Mesenchymal stem cell (in vitro differentiated cells and primary cell): ENCODE measurements at regions not wholly inside any gene's neighbourhood (a gene's known extent, or its start where the extent isn't known, plus 50 kb on each side); places are given as distances from the start of the nearest gene placed in this dataset.

Experiments
- DNase-seq: peaks from one replicate; pipeline ENCODE4 v3.0.0-alpha.2; 2013
- H2AFZ ChIP-seq: one replicate; pipeline ENCODE4 v1.6.1; 2013; ENCODE audit warnings: low read depth, mild to moderate bottlenecking, control low read depth, inconsistent platforms, low read length, moderate library complexity
- H2AK5ac ChIP-seq: 2 replicates; pipeline ENCODE4 v1.6.1; 2013; ENCODE audit warnings: low read length, moderate library complexity, mild to moderate bottlenecking, inconsistent platforms; ENCODE audit not compliant: severe bottlenecking
- H2BK120ac ChIP-seq: one replicate; pipeline ENCODE4 v1.6.1; 2013; ENCODE audit warnings: low read depth, mild to moderate bottlenecking, inconsistent platforms, low read length, moderate library complexity
- H2BK12ac ChIP-seq, 2 experiments: one replicate each; pipeline ENCODE4 v1.6.1; 2013; ENCODE audit warnings: inconsistent platforms in 2 of 2, low read length in 2 of 2, mild to moderate bottlenecking in 2 of 2, moderate library complexity in 2 of 2, control low read depth in 1 of 2
- H2BK15ac ChIP-seq: one replicate; pipeline ENCODE4 v1.6.1; 2013; ENCODE audit warnings: mild to moderate bottlenecking, low read depth, inconsistent platforms; ENCODE audit not compliant: poor library complexity, severe bottlenecking
- H2BK5ac ChIP-seq: 2 replicates; pipeline ENCODE4 v1.6.1; 2013; ENCODE audit warnings: low read depth, mild to moderate bottlenecking, low read length, control low read depth, inconsistent platforms; ENCODE audit not compliant: poor library complexity, severe bottlenecking
- H3K14ac ChIP-seq, 2 experiments: one replicate each; pipeline ENCODE4 v1.6.1; 2013; ENCODE audit warnings: inconsistent platforms in 2 of 2, low read length in 2 of 2, control low read depth in 1 of 2, mild to moderate bottlenecking in 1 of 2, moderate library complexity in 1 of 2
- H3K18ac ChIP-seq, 2 experiments: one replicate each; pipeline ENCODE4 v1.6.1; 2013; ENCODE audit warnings: inconsistent platforms in 2 of 2, low read length in 2 of 2, control low read depth in 1 of 2, low read depth in 1 of 2, mild to moderate bottlenecking in 1 of 2
- H3K23ac ChIP-seq, 2 experiments: one replicate each; pipeline ENCODE4 v1.6.1; 2013; ENCODE audit warnings: inconsistent platforms in 2 of 2, low read length in 2 of 2, mild to moderate bottlenecking in 2 of 2, moderate library complexity in 2 of 2, control low read depth in 1 of 2
- H3K27ac ChIP-seq: 2 replicates; pipeline ENCODE4 v1.5.1; 2013; ENCODE audit warnings: mild to moderate bottlenecking, moderate library complexity, low read length, control low read depth, inconsistent platforms; ENCODE audit not compliant: poor library complexity, severe bottlenecking
- H3K27me3 ChIP-seq, 2 experiments: 2 replicates each; pipeline versions ENCODE4 v1.6.1 to v1.7.0; 2013; ENCODE audit warnings: low read length in 2 of 2, mild to moderate bottlenecking in 2 of 2, moderate library complexity in 2 of 2, control low read depth in 1 of 2, inconsistent platforms in 1 of 2; ENCODE audit not compliant: control insufficient read depth in 1 of 2, insufficient read depth in 1 of 2
- H3K36me3 ChIP-seq, 2 experiments: 2 replicates each; pipeline versions ENCODE4 v1.6.1 to v1.7.0; 2013; ENCODE audit warnings: low read length in 2 of 2, control low read depth in 1 of 2, inconsistent platforms in 1 of 2, low read depth in 1 of 2, mild to moderate bottlenecking in 1 of 2; ENCODE audit not compliant: insufficient read depth in 2 of 2, control insufficient read depth in 1 of 2
- H3K4ac ChIP-seq, 2 experiments: one replicate each; pipeline ENCODE4 v1.6.1; 2013; ENCODE audit warnings: inconsistent platforms in 2 of 2, low read length in 2 of 2, mild to moderate bottlenecking in 2 of 2, moderate library complexity in 2 of 2, control low read depth in 1 of 2, low read depth in 1 of 2
- H3K4me1 ChIP-seq: 2 replicates; pipeline ENCODE4 v1.6.1; 2013; ENCODE audit warnings: low read depth, low read length, control low read depth; ENCODE audit not compliant: control insufficient read depth, insufficient read depth
- H3K4me2 ChIP-seq: 2 replicates; pipeline ENCODE4 v1.6.1; 2013; ENCODE audit warnings: low read length, mild to moderate bottlenecking, inconsistent platforms; ENCODE audit not compliant: poor library complexity, severe bottlenecking
- H3K4me3 ChIP-seq, 2 experiments: 2 replicates each; pipeline versions ENCODE4 v1.5.1 to v1.7.0; 2013; ENCODE audit warnings: low read length in 2 of 2, mild to moderate bottlenecking in 2 of 2, control low read depth in 1 of 2, low read depth in 1 of 2; ENCODE audit not compliant: insufficient read depth in 1 of 2
- H3K79me1 ChIP-seq: replicated peaks from 2 replicates; pipeline ENCODE4 v1.6.1; 2013; ENCODE audit warnings: mild to moderate bottlenecking, control low read depth, low read length, inconsistent platforms; ENCODE audit not compliant: poor library complexity, severe bottlenecking
- H3K9ac ChIP-seq: 2 replicates; pipeline ENCODE4 v1.7.0; 2013; ENCODE audit warnings: mild to moderate bottlenecking, low read length, moderate library complexity
- H3K9me3 ChIP-seq: 2 replicates; pipeline ENCODE4 v1.7.0; 2013; ENCODE audit warnings: mild to moderate bottlenecking, low read length; ENCODE audit not compliant: control insufficient read depth
- H4K8ac ChIP-seq: one replicate; pipeline ENCODE4 v1.6.1; 2013; ENCODE audit warnings: inconsistent platforms, mild to moderate bottlenecking, low read length, moderate library complexity
- H4K91ac ChIP-seq: one replicate; pipeline ENCODE4 v1.6.1; 2013; ENCODE audit warnings: mild to moderate bottlenecking, low read length, inconsistent platforms
- WGBS: methylation state at CpG from one replicate; pipeline ENCODE4 v1.1.7; 2013; ENCODE audit warnings: mixed read lengths; 5-methylcytosine and 5-hydroxymethylcytosine counted together

DNA sequence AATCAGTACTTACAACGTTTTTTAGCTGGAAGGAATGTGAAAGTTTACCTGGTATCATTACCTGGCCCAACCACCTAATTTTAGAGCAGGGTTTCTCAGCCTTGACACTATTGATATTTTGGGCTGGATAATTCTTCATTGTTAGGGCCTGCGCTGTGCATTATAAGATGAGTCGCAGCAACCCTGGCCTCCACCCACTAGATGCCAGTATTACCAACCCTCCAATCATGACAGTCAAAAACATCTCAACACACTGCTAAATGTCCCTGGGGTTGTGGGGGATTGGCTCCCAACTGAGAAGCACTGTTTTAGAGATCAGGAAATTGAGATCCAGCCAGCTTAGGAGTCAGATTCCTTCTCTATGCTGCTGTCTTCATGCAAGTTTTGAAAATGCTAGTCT, 265.3 kb upstream of the TCF4 start:
- Histone ChIP-seq H3K9ac (no peak overlapping the region), H3K4me2 (no peak overlapping the region), H3K9me3 (no peaks in the 10 kb centered on the region), H2BK5ac (no peak overlapping the region), H3K79me1 (no peaks in the 10 kb centered on the region), H4K91ac (no peak overlapping the region), H3K14ac (no peak overlapping the region), H2BK120ac (no peak overlapping the region), H3K4ac (no peak overlapping the region), H3K4me1 (peaks cover 1% of the 10 kb centered on the region), H3K4me3 (no peak overlapping the region), H3K27me3 (no peaks in the 10 kb centered on the region), H3K23ac (no peak overlapping the region), H3K36me3 (no peaks in the 10 kb centered on the region), H3K27ac (no peak overlapping the region), H2BK12ac (no peak overlapping the region), H2AK5ac (no peak overlapping the region), H2AFZ (no peak overlapping the region), H3K18ac (no peak overlapping the region), H4K8ac (no peak overlapping the region), H2BK15ac (no peak overlapping the region)
- DNase-seq, result no peak
- 100% methylated on average over 3 of the region's 3 CpGs for WGBS

DNA sequence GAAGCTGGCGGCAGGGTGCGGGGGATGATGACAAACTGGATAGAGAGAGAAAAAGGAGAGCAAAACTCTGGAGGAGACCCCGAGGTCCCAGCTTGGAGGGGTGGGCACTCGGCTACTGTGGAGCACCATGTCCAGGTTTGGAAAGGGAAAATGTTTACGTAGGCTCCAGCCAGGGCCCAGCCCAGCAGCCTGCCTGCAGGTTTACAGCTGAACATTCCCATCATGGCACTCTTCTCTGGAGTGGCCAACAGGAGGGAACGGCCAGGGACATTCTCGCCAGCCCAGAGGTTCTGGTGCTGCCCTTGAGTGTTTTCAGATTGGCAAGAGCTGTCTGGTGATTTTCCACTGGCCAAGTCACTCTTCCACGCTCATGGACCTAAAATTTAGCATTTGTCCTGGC, 262.9 kb upstream of the TCF4 start:
- no peak overlapping the region for H2BK120ac ChIP-seq
- DNase-seq, result no peak
- H3K79me1 ChIP-seq, result no peaks in the 10 kb centered on the region
- H3K23ac ChIP-seq, result no peak overlapping the region
- H3K36me3 ChIP-seq, result no peaks in the 10 kb centered on the region
- WGBS, result 90% methylated on average over 8 of the region's 8 CpGs
- no peak overlapping the region for H3K4me3 ChIP-seq
- H3K14ac ChIP-seq, result peak overlapping the region in 1 of 2 experiments; percentile 72
- no peak overlapping the region for H2BK5ac ChIP-seq
- no peak overlapping the region for H3K18ac ChIP-seq
- H3K4me2 ChIP-seq, result no peak overlapping the region
- no peak overlapping the region for H3K9ac ChIP-seq
- H3K27ac ChIP-seq, result no peak overlapping the region
- H2BK12ac ChIP-seq, result no peak overlapping the region
- no peaks in the 10 kb centered on the region for H3K27me3 ChIP-seq
- H3K4ac ChIP-seq, result no peak overlapping the region
- no peak overlapping the region for H2AFZ ChIP-seq
- no peak overlapping the region for H2BK15ac ChIP-seq
- H4K91ac ChIP-seq, result no peak overlapping the region
- H3K4me1 ChIP-seq, result no peaks in the 10 kb centered on the region
- no peak overlapping the region for H4K8ac ChIP-seq
- H3K9me3 ChIP-seq, result no peaks in the 10 kb centered on the region
- no peak overlapping the region for H2AK5ac ChIP-seq

DNA sequence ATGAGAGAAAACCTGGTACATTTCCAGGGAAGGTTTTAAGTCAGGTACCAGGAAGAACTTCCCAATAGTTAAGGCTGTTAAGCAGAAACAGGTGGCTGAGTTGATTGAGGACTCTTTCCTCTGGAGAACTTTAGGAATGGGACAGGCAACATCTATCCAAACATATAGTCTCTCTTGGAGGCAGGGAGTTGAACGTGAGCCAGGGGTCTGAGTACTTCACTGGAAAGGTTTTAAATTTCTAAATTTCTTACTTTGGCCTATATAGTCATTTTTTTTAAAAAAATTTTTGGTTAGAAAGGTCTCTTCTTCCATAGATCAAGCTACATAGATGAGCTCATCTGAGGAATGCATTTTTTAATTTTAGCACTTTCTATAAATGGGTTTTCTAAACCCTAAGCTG, 261.4 kb upstream of the TCF4 start:
- Histone ChIP-seq H4K91ac (no peak overlapping the region), H3K27me3 (no peaks in the 10 kb centered on the region), H3K9me3 (no peaks in the 10 kb centered on the region), H3K27ac (no peak overlapping the region), H3K4ac (no peak overlapping the region), H3K79me1 (no peaks in the 10 kb centered on the region), H3K18ac (no peak overlapping the region), H3K4me2 (no peak overlapping the region), H2BK12ac (no peak overlapping the region), H2AFZ (no peak overlapping the region), H4K8ac (no peak overlapping the region), H3K23ac (no peak overlapping the region), H3K36me3 (no peaks in the 10 kb centered on the region), H2AK5ac (no peak overlapping the region), H3K4me3 (no peak overlapping the region), H3K4me1 (no peaks in the 10 kb centered on the region), H3K9ac (no peak overlapping the region), H2BK5ac (no peak overlapping the region), H3K14ac (no peak overlapping the region), H2BK120ac (no peak overlapping the region), H2BK15ac (no peak overlapping the region)
- no CpG with 5 or more reads among the region's 1 CpG for WGBS
- no peak for DNase-seq

DNA sequence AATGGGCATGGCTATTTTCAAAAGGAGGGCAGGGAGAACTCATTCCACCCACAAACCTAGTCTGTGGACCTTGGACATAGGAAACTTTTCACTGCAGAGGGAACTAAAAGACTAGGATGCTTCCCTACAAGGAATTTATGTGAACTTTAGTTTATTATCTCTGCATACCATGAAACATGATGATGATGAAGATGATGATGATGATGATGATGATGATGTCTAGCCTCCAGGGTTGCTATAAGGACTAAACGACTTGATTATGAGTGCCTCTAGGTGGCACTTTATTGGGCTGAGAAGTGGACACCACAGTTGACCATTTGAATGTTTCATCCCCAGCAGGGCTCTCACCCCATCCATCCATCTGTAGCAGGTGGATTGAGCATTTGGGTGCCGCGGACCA, 260.0 kb upstream of the TCF4 start:
- Histone ChIP-seq H4K91ac (no peak overlapping the region), H3K9ac (no peak overlapping the region), H2BK15ac (no peak overlapping the region), H3K18ac (no peak overlapping the region), H2BK120ac (no peak overlapping the region), H3K4me3 (no peak overlapping the region), H3K4ac (no peak overlapping the region), H3K79me1 (no peaks in the 10 kb centered on the region), H3K4me1 (no peaks in the 10 kb centered on the region), H3K27me3 (no peaks in the 10 kb centered on the region), H4K8ac (no peak overlapping the region), H2AFZ (no peak overlapping the region), H3K9me3 (no peaks in the 10 kb centered on the region), H2BK5ac (no peak overlapping the region), H3K27ac (no peak overlapping the region), H3K23ac (no peak overlapping the region), H2AK5ac (no peak overlapping the region), H2BK12ac (no peak overlapping the region), H3K14ac (no peak overlapping the region), H3K36me3 (no peaks in the 10 kb centered on the region), H3K4me2 (no peak overlapping the region)
- WGBS, result 94% methylated on average over 3 of the region's 3 CpGs
- no peak for DNase-seq
